ENCODE measurements at regions not wholly inside any gene's neighbourhood (a gene's known extent, or its start where the extent isn't known, plus 50 kb on each side); places are given as distances from the start of the nearest gene placed in this dataset.
"Not testable (repeated sequence)": the region's sequence is repeated elsewhere in the genome, so short reads cannot be mapped to it uniquely, and the experiment has no call there.

DNA sequence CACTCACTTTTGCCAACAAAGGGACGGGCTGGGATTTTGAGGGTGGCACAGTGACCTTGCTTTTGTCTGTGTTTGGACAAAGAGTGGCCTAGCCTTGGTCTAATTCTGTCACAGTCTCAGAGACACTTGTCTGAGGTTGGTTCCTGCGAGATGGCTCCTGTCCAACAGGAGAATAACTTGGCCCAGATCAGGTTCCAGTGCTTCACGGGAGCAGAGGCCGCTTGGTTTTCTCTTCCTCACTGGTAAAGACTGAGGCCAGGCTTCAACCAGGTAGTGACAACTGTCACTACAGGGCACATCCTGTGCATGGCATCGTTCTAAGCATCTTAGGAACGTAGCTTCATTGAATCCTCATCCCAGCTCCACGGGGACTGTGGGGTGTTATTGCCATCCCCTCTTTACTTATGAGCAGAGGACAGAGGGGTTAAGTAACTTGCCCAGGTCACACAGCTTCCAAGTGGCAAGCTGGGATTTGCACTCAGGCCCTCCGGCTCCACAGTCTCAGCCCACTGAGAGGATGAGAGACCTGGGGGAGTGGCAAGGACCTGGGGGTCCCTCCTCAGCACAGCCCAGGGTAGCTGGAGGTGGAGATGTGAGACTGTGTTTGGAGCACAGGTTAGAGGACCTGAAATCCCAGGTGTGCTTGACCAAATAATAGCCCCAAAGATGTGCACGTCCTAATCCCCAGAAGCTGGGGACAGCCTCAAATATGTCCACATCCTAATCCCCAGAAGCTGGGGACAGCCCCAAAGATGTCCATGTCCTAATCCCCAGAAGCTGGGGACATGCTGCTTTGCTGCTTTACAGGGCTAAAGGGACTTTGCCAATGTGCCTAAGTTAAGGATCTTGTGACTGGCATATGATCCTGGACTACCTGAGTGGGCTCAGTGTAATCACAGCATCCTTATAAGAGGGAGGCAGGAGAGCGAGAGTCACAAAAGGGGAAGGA, 179.2 kb upstream of the RTL1 start:
- no peak for DNase-seq

DNA sequence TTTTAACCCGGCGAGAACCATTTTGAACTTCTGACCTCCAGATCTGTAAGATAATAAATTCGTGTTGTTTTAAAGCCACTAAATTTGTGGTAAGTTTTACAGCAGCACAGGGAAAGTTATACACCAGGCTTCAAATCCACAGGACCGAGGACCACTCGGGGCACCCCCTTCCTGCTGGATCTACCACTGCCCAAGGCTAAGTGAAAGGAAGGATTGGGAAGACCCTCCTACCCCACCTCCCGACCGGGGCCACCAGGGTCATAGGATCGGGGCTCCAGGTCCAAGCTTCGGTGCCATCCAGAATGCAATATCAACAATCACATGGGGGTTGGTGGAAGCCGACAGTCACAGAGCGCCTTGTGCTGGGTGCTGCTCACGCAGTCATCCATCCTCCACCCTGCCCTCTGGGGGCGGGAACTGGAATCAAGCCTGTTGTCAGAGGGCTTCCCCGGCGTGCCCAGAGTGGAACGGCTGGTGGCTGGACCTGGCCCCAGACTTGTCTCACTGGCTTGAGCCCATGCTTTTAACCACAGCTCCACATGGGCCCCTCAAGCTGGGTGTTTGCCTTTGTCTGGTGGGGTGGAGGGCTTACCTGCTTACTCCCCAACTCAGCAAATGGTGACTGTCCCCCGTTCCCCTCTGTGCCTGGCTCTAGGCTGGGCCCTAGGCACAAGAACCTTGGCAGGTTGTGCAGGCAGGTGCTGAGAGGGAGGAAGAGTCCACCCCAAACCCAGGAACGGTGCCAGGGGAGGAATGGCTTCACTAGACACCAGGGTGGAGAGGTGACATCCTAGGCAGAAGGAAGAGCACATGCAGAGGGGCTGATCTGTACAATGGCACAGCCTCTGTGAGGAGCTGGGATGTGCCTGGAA, 180.3 kb upstream of the RTL1 start:
- no peak for DNase-seq

DNA sequence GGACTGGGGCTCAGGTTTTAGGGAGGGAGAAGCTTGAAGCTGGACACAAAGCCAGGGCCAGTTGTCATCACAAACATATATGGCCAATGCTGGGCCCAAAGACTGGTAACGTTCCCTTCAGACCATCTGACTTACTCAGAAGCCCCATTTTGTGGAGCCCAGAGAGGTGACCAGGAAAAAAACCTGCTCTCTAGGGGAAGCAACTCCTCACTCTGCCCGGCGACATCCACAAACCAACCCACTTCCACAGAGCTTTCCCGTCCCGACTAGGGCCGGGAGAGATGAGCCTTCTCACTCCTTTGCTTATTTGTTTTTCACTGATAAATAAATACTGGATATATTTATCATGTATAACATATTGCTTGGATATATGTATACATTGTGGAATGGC, 180.9 kb upstream of the RTL1 start:
- DNase-seq, result no peak

DNA sequence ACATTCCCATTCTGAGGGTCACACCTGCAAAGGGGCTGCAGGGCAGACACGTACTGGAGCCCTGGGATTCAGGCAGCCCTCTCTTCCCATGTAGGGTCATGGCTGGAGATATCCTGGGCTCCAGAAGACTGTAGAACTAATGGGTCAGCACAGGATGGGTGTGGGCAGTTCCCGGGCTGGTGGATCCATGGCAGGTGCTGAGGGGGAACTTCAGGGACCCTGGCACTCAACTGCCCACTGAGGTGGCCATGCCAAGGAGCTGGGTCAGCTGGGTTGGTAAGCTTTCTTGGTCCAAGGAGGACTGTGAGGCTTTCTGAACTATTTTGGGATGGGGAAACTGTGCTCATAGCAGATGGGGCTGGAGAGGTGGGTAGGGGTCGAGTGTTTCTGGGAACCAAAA, 183.4 kb upstream of the RTL1 start:
- no peak for DNase-seq

DNA sequence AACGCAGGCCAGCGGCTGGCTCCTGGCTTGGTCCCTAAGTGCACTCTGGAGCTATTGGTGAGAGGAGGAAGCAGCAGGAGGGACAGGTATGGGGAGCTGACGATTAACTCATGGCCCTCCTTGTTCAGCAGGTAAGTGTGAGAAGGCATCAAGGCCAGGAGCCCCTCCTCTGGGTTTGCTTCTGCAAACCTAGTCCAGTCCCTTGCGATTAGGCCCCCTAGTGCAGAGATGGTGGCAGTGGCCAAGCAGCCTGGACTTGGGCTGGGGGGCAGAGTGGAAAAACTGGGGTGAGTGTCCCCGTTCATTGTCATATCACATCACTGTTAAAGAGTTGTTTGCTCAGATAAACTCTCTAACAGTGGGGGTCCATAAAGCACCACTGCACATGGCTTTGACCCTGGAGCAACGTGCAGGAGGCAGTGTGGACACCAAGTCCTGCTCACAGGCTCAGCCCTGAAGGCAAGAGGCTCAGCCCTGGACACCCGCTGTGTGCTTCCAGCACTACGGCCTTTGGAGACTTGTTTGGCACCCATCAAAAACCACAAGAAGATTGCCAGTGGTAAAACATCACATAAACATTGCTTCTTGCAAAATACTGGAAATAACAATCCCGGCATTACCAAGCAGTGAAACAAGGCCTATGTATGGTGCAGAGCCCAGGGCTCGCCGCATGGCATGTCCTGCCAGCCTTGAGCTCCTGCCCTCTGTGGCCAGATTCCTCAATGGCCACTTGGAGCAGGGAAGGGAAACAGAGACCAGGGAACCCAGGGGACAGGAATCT, 184.3 kb upstream of the RTL1 start:
- DNase-seq, result no peak

DNA sequence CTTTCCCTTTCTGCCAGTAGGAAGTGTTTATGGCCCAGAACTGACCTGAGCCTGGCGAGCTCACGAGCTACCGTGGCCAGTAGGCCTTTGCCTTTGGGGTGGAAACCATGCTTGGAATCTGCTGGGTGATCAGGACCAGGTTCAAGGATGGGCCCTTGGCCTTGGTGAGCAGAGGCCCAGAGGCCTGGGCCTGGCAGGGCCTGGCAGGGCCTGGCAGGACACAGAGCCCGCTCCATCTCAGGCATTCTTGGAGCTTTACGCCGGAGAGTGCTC, 184.8 kb upstream of the RTL1 start:
- DNase-seq, result no peak

DNA sequence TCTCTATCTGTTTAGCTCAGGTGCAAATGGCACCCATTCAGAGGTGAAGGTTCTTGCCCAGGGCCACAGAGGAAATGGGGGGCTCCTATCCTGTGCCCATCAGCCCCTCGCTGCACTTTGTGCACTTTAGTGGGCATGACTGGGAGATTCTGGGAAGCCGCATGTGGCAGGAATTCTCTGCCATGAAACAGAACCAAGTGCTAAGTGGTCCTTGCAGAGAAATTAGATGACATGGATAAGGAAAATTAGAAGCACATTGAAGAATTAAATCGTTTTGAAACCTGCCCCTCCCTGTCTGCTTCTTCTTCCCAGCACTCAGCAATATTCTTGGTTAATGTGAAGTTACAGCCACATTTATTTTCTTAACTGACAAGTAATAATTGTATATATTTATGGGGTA, 185.2 kb upstream of the RTL1 start:
- DNase-seq, result no peak

DNA sequence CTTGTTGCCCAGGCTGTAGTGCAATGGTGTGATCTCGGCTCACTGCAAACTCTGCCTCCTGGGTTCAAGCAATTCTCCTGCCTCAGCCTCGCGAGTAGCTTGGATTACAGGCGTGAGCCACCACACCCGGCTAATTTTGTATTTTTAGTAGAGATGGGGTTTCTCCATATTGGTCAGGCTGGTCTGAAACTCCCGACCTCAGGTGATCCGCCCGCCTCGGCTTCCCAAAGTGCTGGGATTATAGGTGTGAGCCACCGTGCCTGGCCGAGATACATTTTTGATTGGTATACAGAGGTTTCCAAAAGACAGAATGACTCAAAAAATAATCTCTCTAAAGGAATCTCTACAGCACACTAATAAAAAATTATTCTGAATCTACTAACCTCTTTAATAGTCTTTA, 187.0 kb upstream of the RTL1 start:
- DNase-seq, result not testable (repeated sequence)

DNA sequence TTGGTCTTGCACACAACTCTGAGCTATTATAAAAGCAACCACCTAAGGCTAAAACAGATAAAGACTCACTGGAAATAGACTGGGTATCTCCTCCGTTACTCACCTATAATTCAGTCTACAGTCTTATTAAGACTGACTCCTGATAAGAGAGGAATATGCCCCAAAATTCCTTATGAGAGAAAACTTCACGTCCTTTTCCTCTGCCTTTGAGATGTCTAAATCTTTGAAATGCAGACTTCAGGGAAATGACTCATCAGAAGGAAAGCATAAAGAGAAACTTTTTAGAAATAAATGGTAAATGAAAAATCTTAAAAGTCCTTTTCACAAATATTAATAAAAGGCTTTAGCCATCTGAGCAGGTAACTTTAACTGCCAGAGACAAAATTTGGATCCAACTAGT, 187.5 kb upstream of the RTL1 start:
- DNase-seq, result no peak

DNA sequence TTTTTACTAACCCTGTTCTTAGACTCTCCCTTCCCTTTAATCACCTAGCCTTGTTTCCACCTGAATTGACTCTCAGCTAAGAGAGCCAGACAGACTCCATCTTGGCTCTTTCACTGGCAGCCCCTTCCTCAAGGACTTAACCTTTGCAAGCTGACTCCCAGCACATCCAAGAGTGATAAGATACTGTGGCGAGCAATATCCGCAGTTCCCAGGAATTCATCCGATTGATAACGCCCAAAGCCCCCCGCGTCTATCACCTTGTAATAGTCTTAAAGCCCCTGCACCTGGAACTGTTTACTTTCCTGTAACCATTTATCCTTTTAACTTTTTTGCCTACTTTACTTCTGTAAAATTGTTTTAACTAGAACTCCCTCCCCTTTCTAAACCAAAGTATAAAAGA, 191.4 kb upstream of the RTL1 start:
- DNase-seq, result not testable (repeated sequence)

DNA sequence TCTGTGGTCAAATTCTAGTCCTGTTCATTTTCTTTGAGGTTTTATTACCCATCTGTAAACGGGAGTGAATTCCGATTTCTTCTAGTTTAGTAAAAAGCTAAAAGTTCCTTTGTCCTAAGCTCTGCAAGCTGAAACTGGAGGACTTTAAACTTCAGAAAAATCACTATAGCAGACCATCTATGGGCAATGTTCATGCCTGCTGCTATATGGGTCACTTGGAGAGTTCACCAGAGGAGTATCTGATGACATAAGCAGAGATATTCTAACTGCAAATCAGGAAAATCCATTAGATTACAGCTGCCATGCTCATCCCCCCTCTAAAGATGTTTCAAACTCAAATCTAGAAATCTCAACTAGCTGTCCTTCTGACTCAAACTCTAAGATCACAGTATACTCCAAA, 193.0 kb upstream of the RTL1 start:
- no peak for DNase-seq

DNA sequence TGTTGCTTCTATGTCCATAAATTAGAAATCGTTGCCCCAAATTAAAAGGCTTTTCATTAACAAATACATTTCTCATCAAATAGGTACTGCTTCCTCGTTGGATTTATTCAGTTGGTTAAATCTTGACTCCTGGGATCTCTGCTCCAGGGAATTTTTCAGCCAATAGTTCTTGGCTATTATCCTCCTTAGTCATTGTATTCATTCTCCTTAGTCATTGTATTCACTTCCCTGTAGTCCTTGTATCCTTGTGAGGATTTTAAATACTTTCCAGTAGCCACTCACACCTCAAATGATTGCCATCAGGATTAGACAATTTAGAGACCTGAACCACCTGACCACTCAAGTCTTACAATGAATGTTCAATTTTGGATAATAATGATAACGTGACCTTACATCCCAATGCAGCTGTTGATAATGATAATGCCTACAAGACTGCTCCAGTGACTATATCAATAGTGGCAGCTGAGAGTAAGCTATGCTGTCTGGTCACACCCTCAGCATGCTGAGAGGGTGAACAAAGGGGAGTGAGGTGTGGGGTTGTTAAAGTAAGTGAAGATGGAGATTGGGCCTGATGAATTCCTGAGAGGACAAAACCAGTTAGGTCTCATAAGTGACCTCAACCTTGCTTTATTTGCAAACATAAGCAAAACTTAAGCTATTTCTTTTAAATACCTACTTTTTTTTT, 193.7 kb upstream of the RTL1 start:
- DNase-seq, result no peak

DNA sequence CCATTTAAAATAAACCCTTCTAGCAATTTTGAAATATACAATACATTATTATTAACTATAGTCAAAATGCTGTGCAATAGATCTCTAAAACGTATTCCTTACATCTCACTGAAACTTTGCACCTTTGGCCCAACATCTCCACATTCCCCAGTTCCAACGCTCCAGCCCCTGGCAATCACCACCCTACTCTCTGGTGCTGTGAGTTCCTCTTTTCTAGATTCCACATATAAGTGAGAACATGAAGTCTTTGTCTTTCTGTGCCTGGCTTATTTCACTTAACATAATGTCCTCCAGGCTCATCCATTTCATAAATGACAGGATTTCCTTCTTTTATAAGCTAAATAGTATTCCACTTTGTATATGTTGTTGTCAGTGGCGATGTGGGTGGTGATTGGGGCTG, 194.7 kb upstream of the RTL1 start:
- no peak for DNase-seq

DNA sequence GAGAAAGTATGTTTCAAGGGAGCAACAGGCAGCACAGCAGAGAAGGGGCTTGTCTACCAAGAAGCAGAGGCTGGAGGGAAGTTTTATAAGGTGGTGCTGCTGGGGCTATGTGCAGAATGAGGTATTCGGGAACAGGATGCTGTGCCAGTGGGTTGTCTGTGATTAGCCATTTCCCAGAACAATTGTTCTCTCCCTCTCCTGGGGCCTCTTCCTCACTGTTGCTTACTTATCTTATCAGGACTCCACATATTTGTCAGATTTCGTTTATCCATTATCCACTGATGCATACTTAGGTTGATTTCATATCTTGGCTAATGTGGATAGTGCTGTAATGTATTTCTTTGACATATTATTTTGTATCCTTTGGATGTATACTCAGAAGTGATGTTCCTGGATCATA, 195.1 kb upstream of the RTL1 start:
- DNase-seq, result no peak

DNA sequence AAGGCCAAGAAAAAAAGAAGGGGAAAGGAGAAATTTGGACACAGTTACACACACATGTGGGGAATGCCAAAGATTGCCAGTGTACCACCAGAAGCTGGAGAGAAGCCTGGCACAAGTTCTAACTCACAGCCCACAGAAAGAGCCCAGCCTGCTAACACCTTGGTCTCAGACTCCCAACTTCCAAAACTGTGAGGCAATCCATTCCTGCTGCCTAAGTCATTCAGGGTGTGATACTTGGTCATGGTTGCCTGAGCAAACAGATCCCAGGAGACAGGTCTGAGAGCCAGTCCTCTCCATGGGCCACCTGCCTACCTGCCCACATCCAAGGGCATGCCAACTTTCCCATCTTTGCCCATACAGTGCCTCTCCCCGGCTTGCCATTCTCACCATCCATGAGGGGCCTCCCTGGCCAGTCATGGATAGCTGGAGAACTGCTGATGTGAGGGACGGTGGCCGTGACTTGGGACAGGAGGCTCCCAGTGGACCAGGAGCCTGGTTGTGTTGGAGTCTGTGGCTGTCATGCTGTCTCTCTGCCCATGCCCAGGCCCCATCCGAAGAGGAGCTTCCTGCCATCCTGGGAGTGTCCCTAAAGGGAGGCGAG, 198.0 kb upstream of the RTL1 start:
- no peak for DNase-seq

DNA sequence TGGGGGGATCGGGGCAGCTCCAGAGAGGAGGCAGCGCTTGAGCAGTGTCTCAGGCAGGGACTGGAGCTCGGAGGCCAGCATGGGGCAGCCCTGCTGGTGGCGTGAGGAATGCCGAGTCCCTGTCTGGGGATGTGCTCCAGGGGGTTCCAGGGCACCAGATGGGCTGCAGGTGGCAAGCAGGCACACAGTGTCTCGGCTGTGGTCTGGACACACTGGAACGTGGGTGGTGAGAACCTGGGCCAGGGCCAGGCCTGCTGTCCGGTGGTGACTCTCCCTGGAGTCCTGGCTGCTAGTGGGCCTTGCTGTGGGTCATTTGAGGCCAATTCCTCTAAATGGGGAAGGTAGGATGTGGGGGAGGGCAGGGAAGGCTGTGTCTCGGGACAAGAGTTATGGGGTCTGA, 199.4 kb upstream of the RTL1 start:
- no peak for DNase-seq

DNA sequence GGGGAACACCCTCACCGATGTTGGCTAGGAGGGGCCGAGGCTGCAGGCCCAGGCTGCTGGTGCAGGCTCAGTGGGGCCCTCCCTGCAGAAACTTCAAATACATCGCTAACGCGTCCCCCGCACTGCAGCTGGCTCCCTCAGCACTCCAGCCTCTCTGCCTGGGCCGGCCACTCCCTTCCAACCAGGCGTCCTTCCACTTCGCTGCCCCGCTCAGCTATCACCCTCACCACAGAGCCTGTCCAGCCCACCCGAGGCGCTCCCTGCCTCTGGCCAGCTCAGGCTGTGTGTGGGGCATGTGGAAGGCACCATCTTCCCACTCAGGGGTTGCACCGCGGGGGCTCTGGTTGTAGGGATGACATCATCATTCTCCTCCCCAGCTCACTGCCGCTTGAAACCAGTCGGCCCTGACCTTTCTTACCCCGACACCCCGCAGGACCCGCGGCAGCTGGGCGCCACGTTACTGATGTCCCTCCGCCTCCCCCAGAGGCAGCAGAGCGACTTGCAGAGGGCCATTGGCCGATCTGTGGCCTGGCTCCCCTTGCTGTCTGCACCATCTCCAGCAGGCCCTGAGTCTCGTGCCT, 199.9 kb upstream of the RTL1 start:
- DNase-seq, result no peak

DNA sequence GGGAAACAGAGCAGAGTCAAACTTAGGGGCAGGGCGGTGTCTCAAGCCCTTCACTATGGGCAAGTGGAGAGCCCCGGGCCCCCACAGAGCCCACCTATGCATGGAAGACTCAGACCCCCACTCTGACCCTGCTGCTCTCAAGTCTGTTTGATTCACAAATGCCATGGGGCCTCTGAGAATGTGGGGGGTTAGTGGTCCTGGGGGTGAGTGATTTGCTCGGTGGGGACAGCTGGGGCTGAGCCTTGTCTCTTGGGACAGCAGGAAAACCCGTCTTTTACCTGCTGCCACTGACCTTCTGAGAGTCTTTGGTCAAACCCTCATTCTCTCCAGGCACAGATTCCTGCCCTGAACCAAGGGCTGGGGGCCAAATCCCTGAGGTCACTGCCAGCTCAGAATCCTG, 201.0 kb upstream of the RTL1 start:
- no peak for DNase-seq

DNA sequence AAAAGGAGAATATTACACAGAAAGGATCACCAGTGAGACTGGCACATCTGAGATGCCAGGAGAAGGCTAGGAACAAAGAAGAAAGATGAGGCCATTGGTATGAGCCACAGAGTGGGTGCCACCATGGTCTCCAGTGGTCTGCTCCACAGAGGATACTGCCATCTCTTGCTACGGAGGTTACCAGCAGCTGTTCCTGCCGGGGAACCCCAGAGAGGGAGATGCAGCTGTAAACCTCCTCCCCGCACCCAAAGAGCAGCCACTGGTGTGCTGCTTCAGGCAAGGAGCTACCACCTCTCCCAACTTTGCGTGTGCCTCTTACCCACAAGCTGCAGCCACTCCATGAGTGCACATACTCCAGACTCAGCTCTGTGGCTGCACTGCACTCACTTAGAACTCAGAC, 201.5 kb upstream of the RTL1 start:
- no peak for DNase-seq

DNA sequence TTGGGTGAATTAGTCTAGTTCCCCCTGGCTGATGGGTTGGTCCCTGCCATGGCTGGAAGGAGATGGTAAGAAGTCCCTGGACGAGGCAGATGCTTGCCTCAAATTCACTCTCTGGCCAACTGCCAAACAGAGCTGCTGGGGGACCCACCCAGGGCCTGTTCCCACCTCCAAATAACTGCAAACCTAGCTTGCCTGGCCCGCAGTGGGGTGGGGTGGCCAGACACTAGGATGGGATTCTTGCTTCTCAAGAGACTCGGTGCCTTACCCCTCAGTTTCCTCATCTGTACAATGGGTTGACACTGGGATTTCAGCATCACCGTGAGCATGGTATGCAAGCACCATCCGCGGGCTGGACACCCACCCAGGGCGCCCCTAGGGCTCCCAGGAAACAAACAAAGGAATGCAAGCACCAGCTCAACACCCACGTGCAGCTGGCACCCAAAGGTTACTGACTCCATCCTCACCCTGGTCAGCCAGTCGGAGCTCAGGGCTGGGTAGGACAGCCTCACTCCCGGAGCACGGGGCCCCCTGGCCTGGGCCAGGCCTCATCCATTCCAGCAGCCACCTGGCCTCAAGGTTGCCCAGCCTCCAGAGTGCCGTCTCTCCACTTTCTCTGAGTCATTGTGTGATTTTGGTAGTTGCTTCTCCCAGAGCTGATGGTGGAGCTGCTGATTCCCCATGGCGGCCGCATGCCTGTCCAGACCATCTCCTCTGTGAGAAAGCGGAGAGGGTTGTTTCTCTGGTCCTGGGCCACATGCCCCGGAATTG, 205.2 kb upstream of the RTL1 start:
- DNase-seq, result no peak

DNA sequence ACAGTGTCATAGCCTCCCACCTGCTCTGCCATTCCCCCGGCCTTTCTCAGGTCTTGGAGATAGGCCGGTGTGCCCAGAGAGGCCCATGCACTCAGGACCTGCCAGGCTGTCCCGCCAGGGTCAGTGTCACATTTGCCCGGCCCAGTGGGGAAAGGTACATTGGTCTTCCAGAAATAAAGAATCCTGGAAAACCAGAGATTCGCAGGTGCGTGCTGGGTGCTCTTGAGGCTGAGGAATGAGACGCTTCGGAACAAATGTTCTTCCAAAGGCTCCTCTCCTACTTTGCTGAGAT, 205.8 kb upstream of the RTL1 start:
- no peak for DNase-seq
